ENCODE measurements at regions not wholly inside any gene's neighbourhood (a gene's known extent, or its start where the extent isn't known, plus 50 kb on each side); places are given as distances from the start of the nearest gene placed in this dataset.
A peak's percentile ranks its signal among the peaks of the same experiment; 100 is the strongest.

- Histone ChIP-seq H3K27me3 (ENCODE audit: insufficient read depth, low read length) (no peaks in the 10 kb centered on the region), H3K4me2 (ENCODE audit: insufficient read depth, low read length) (no peak overlapping the region), H3K4me3 (ENCODE audit: insufficient read depth, low read length) (no peak overlapping the region), H3K27ac (ENCODE audit: low read depth, low read length) (peak overlapping the region; percentile 85), H3K4me1 (ENCODE audit: insufficient read depth, low read length) (peaks cover 44% of the 10 kb centered on the region), H3K9me3 (ENCODE audit: low read depth, low read length) (no peaks in the 10 kb centered on the region), H2AFZ (ENCODE audit: low read length) (no peak overlapping the region), H3K36me3 (ENCODE audit: insufficient read depth, low read length) (no peaks in the 10 kb centered on the region), H4K20me1 (ENCODE audit: insufficient read depth, low read length) (no peaks in the 10 kb centered on the region), H3K79me2 (ENCODE audit: insufficient read depth, low read length) (no peaks in the 10 kb centered on the region)
- TF ChIP-seq CTCF (IDR thresholded peaks at IDR 0.05; ENCODE audit: extremely low read depth, low read depth, low read length) = peak; percentile 25
- DNase-seq (ENCODE audit: insufficient read length, low spot score, missing footprints) = no peak
Observed at GRCh38 chr15:39154227-39154638, 426.6 kb upstream of the THBS1 start.

- Histone ChIP-seq H2AFZ (ENCODE audit: low read length) (no peak overlapping the region), H3K79me2 (ENCODE audit: insufficient read depth, low read length) (no peaks in the 10 kb centered on the region), H3K36me3 (ENCODE audit: insufficient read depth, low read length) (no peaks in the 10 kb centered on the region), H3K4me1 (ENCODE audit: insufficient read depth, low read length) (peaks cover 44% of the 10 kb centered on the region), H3K27ac (ENCODE audit: low read depth, low read length) (peak overlapping the region; percentile 85), H3K4me2 (ENCODE audit: insufficient read depth, low read length) (no peak overlapping the region), H3K4me3 (ENCODE audit: insufficient read depth, low read length) (no peak overlapping the region), H4K20me1 (ENCODE audit: insufficient read depth, low read length) (no peaks in the 10 kb centered on the region), H3K9me3 (ENCODE audit: low read depth, low read length) (no peaks in the 10 kb centered on the region), H3K27me3 (ENCODE audit: insufficient read depth, low read length) (no peaks in the 10 kb centered on the region)
- no peak for DNase-seq (ENCODE audit: insufficient read length, low spot score, missing footprints)
- TF ChIP-seq CTCF (IDR thresholded peaks at IDR 0.05; ENCODE audit: extremely low read depth, low read depth, low read length) = no peak
Observed at GRCh38 chr15:39154776-39155175, 426.1 kb upstream of the THBS1 start.

GRCh38 chr15:39156166-39156565, 424.7 kb upstream of the THBS1 start:
- Histone ChIP-seq H3K4me3 (ENCODE audit: insufficient read depth, low read length) (no peak overlapping the region), H3K79me2 (ENCODE audit: insufficient read depth, low read length) (no peaks in the 10 kb centered on the region), H2AFZ (ENCODE audit: low read length) (no peak overlapping the region), H3K36me3 (ENCODE audit: insufficient read depth, low read length) (no peaks in the 10 kb centered on the region), H3K4me1 (ENCODE audit: insufficient read depth, low read length) (peaks cover 44% of the 10 kb centered on the region), H4K20me1 (ENCODE audit: insufficient read depth, low read length) (no peaks in the 10 kb centered on the region), H3K27me3 (ENCODE audit: insufficient read depth, low read length) (no peaks in the 10 kb centered on the region), H3K27ac (ENCODE audit: low read depth, low read length) (peak overlapping the region; percentile 85), H3K4me2 (ENCODE audit: insufficient read depth, low read length) (no peak overlapping the region), H3K9me3 (ENCODE audit: low read depth, low read length) (no peaks in the 10 kb centered on the region)
- no peak for TF ChIP-seq CTCF (IDR thresholded peaks at IDR 0.05; ENCODE audit: extremely low read depth, low read depth, low read length)
- DNase-seq (ENCODE audit: insufficient read length, low spot score, missing footprints) = no peak

GRCh38 chr15:39156646-39157250, 424.1 kb upstream of the THBS1 start:
- peak overlapping the region; percentile 85 for H3K27ac ChIP-seq (ENCODE audit: low read depth, low read length)
- DNase-seq (ENCODE audit: insufficient read length, low spot score, missing footprints) = no peak

More at GRCh38 chr15:39156646-39157250, 424.1 kb upstream of the THBS1 start:
- no peak overlapping the region for H3K4me2 ChIP-seq (ENCODE audit: insufficient read depth, low read length)
- no peak overlapping the region for H3K4me3 ChIP-seq (ENCODE audit: insufficient read depth, low read length)
- H4K20me1 ChIP-seq (ENCODE audit: insufficient read depth, low read length) = no peaks in the 10 kb centered on the region
- H2AFZ ChIP-seq (ENCODE audit: low read length) = no peak overlapping the region
- no peaks in the 10 kb centered on the region for H3K27me3 ChIP-seq (ENCODE audit: insufficient read depth, low read length)
- peaks cover 44% of the 10 kb centered on the region for H3K4me1 ChIP-seq (ENCODE audit: insufficient read depth, low read length)
- no peaks in the 10 kb centered on the region for H3K9me3 ChIP-seq (ENCODE audit: low read depth, low read length)
- H3K79me2 ChIP-seq (ENCODE audit: insufficient read depth, low read length) = no peaks in the 10 kb centered on the region
- TF ChIP-seq CTCF (IDR thresholded peaks at IDR 0.05; ENCODE audit: extremely low read depth, low read depth, low read length) = no peak
- H3K36me3 ChIP-seq (ENCODE audit: insufficient read depth, low read length) = no peaks in the 10 kb centered on the region

Data from osteoblast (primary cell).